Suppressor macrophage treated with lipopolysaccharide for 4 hours (primary cell): ENCODE measurements at regions not wholly inside any gene's neighbourhood (a gene's known extent, or its start where the extent isn't known, plus 50 kb on each side); places are given as distances from the start of the nearest gene placed in this dataset.

ENCODE experiments used
- DNase-seq: peaks from one replicate; pipeline ENCODE4 v3.0.0-alpha.2; 2020

DNA sequence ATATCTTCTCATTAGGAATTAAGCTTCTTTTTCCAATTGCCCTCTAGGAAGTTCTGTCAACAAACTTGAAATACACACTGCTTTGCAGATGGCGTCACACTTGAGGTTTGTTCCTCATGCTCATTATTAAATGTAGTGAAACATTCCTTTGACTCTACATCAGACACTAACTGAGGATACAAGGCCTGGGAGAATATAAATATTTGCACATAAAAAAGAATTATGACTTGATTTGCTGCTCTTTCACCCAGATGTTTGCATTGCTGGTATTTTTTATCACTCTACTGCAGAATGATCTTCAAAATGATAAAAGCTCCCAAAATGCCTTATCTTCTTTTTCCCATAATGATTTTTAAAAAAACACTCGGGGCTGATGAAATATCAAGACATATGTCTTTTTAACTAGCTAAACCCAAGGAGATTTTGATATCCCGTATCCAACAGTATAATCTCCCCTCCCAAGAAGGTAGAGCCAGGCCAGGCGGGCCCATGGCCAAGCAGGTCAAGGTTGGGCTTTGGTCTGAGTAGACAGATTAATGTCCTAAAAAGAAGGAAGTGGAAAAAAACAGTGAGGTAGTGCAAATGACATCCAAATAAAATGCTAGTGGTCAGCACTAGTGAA, 264.6 kb downstream of the HHIPL2 start:
- DNase-seq: no peak

DNA sequence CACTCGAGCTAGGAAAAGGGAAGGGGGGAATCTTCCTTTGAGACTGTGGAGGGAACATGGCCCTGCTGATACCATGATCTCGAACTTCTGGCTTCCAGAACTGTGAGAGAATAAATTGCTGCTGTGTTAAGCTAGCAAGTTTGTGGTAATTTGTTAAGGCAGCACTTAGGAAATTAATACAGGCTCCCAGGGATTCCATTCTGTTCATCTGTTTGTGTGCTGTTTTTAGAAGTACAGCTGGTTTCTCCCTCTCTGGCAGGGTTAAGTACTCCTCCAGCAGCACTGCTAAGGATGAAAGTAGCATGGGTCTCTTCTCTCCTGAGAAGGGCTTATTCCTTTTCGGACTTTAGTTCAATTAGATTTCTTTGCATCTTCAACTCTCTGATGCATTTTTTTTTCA, 268.3 kb downstream of the HHIPL2 start:
- no peak for DNase-seq

DNA sequence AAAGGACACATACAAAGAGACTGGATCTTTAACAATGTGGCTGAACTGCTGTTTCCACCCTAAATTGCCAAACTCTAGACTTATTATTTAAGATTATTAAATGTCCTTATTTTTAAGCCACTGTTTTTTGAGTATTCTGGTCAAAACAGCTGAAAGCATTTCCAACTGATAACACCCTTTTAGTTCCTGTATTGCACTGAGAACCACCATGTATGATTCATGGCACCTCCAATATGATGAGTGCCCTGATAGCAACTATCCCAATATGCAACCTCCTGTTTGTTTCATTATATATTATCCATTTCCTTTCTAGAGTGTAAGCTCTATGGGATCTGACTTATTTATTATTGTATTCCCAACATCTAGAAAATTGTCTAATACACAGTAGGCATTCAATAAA, 269.4 kb downstream of the HHIPL2 start:
- DNase-seq: no peak

DNA sequence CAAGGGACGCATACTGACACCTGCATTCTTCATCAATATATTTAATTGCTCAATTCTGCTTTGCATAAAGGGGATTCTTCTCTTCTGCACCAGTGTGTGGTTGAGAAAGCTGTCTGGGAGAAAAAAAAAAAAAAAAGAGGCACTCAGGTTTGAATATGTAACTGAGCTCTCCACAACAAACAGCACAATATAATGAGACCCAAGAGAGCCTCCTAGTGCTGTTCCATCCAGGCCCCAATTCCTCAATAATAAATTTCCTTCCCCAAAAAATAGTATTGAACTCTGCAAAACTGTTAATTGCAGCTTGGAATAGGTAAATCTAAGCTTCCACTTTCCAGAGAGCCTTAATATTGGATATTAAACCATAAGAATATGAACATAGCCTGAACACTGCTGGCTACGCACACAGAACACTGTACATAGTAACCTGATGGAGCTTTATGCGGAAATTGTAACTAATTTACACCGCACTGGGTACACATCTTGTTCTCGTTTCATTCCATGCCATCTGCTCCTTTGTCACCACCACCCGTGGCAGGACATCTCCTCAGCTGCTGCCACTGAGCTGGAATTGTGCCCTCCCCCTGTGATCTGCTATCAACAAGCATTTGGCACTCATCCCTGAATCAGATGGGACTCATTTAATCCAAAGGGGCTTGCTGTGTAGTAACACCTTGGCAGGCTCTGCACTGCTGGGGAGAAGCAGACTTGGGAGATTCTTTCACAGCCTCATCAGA, 272.0 kb downstream of the HHIPL2 start:
- no peak for DNase-seq

DNA sequence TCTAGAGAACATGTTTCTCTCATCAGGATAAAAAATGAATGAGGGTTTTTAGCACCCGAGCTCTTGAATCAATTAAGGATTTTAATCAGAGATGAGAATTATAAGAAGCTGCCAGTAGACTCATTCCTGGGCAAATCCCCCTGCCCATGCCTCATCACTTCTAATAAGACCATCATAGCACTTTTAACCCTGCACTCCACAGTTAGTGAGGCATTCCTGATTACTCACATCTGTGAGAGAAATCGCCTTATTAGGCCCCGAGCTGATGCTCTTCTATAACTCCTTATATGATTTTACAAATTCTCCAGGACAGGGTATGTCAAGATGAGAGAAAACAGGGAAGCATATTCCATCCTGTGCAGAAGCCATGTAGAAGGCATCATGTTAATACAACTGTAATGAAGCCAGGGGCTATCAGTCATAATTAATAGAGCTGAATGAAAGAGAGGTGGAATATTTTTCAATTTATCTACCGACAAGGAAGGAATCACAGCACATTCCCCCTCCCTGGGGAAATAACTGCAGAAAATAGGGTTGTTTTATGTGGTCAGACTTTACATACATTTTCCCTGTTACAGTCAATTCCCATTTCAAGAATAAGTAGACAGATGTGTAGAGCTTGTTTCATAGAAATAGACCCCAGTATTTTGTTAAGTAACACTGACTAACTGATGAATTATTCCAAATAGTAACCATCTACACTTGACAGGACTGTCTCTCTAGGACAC, 272.7 kb downstream of the HHIPL2 start:
- DNase-seq: no peak

DNA sequence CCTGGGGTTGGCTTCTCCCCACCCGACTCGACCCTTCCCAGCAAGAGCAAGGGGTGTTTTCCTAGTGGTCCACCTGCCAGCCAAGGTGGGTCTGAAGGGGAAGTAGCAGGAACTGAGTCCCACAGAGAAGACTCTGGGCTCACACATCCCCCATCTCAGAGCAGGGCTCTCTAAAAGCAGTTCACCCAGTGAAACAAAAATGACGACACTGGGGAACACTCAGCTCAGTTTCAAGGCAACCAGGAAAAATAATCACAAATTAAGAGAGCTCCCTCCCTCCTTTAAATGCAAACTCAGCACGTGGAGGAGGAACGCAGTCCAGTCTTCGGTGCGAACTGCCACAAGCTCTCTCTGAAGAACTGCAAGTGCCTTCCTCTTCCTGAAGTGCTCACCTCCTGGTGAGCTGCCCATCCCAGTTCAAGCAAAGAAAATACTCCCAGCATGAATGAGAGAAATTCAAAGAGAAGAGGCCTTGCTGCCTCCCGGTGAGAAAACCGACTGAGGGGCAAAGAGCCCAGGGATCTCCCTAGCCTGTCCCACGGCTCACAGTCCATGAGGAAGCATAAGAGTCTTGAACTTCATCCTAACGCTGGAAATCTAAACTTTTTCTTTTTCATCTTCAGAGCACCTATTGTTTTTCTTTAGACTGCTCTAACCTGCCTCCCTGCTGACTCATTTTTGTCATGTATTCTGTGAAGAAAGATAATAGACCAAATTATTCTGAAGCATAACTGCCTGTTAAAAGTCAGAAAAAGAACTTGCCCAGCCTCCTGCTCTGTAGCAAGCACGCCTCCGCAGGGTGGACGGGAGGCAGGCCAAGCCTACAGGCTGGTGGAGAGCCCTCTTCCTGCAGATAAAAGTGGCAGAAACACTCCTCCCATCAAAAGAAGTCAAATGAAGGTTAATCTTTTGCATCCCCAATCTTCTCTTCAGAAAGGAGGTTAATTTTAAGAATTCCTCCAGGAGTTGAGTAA, 281.4 kb downstream of the HHIPL2 start:
- no peak for DNase-seq

DNA sequence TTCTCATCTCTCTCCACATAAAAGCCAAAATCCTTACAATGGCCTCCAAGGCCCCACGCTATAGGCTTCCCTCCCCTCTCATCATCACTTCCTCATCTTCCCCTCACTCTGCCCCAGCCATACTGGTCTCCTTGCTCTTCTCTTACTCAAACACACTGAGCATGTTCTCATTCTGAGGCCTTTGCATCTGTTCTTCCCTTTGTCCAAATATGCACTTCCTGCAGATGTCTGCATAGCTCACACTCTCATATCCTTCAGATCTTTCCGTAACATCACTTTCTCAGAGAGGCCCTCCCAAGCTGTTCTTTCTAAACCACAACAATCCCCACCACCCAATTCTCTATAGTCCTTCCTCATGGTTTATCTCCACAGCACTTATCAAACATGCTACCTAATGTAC, 284.1 kb downstream of the HHIPL2 start:
- DNase-seq: no peak

DNA sequence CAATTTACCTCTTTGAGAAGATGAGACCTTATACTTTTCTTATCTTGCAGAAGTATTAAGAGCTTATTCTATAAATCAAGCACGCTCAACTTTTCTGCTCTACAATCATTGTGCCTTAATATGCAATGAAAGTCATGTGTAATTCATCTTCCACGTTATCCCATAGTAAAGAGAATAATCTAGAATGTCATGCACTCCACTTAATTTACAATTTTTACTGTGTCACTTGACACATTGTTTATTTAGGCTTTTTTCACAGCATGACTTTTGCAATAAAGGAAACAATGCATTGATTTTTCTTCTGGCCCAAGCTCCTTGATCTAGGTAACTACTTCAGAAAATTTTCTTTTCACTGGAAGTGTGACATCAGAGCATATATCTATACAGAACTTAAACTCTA, 290.9 kb downstream of the HHIPL2 start:
- DNase-seq: no peak

DNA sequence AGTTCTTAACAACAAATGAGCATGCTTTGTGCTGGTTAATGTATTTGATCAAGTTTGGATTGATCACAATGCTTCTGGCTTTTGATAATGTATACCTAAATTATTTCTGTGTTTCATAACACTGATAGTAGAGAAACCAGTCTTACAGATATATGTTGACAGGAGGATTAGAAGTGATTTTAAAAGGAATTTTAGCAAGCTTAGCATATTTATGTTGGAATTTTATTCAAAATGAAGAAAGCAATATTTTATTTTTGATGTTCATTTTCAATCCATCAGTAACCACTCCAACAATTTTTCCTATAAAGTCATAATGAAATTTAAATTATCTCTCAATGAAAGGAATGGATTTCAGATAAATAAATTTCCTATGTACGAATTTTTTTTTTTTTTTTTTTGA, 291.8 kb downstream of the HHIPL2 start:
- DNase-seq: no peak

DNA sequence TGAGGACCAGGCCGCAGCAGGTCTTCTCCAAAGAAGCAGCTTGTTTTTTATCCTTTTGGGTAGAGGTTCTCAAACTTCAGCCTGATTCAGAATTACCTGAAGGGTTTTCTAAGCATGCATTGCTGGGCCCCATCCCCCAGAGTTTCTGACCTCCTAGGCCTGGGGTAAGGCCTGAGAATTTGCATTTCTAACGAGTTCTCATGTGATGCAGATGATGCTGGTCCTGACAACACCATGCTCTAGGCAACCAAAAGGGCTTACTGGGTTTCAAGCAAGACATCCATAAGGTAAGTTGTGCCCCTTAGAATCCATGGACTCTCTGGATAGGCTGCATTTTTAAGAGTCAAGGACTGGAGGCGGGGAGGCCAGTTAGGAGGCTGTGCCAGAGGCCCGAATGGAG, 295.1 kb downstream of the HHIPL2 start:
- DNase-seq: no peak

DNA sequence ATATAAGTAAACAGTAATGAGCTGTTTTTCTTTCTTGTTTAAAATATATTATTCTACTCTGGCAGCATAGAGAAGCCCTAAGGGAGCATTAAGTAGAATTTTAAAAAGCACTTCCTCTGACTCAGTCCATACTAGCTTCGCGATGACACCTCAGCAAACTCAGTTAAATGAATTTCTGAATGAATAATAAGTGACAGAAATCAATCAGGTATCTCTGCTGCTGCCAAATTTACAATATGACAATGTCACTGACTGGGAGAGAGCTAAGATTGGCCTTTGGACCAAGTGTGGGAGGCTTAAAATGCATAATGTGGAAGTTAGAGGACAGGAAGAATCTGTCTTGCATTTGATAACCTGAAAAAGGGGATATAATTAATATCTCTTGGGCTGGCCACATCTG, 296.1 kb downstream of the HHIPL2 start:
- DNase-seq: no peak

DNA sequence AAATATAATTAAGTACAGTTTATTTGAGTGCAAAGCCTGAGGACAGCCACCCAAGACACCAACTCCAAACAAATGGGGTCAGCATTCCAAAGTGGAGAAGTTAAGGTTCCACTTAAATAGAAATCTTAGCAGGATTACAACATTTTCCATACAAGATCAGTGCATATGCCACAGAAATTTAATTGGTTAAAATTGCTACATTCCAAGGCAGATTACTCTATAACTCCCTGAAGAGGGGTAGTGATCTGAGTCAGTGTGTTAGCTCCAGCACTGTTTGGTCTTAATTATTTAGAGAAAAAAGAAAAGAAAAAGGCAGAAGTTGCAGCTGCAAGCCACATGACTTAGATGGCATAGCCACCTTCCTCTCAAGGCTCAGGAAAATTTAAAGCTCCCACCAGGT, 297.5 kb downstream of the HHIPL2 start:
- no peak for DNase-seq

DNA sequence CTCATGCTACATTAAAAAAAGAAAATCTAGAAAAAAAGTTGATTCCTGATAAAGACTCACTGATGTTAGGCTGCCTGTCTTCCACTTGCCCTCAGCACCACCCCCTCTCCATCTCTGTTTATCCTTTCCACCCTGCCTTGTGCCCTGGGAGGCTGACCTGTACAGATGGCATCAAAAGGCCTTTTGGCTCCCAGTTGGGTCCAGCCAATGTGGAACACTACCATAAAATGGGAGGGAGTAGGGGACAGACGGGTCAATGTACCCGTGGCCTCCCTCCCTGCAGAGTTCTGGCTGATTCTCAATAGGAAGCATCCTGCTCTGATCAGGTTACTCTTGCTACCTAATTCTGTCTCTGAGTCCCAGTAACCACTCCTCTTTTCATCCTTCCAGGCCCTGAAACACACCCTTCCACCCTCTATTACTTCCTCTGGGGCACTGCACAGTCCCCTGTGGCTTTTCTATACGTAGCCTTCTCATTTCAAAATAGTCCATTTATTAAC, 300.0 kb downstream of the HHIPL2 start:
- DNase-seq: no peak

DNA sequence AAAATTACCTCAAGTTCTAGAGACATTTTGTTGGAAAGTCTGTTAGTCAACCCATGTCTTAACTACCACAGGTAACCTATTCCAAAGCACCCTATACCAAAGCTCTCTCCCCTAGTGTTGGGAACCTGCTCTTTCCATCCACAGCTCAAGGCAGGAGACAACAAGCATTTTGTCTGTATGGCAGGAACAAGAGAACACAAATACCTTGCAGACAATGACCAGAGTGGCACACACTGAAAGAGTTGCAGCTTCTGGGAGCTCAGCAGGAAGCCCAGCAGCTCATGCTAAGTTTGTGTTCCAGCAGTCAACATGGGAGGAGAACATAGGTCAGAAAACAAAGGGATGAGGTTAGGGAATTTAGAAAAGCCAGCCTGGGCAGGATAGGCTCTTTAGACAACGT, 300.8 kb downstream of the HHIPL2 start:
- no peak for DNase-seq

DNA sequence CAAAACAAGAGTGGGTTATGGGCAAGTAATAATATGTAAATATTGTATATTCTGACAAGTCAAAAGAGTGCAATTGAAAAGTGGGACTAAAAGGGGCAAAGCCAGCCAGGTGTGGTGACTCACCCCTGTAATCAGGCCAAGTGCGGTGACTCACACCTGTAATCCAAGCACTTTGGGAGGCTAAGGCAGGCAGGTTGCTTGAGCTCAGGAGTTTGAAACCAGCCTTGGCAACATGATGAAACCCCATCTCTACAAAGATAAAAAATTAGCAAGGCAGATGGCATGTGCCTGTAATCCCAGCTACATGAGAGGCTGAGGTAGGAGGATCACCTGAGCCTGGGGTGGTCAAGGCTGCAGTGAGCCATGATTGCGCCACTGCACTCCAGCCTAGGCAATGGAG, 304.0 kb downstream of the HHIPL2 start:
- DNase-seq: no peak

DNA sequence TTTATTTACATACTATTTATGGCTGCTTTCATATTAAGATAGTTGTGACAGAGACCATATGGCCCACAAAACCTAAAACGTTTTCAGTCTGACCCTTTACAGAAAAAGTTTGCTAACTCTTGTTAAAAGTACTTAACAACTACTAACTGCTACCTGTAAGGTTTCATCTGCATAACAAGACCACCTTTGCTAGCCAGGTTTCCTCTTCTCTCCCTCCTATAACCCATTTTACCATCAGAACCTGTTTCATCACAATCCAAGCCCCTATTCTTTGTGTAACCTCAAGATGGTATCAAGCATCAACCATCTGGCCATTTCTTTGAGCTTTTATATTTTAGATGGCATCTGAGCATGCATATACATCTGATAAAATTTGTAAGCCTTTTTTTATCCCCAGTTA, 305.4 kb downstream of the HHIPL2 start:
- no peak for DNase-seq

DNA sequence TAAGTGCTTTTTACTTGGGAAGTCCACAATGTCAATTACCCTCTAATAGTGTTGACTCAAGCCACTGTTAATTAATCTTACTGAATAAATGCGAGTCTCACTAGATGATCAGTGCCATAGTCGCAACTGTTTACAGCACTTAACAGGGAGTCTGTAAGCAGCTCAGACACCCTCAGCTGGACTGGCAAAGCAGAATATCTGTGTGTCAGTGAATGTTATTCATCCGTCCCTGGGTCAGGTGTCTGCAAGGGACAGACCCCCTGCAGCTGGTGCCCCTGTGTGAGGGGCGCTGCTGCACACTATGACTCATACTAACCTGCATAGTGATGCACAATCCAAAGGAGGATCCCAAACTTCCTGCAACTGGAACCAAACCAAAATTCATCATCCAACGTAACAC, 306.5 kb downstream of the HHIPL2 start:
- no peak for DNase-seq

DNA sequence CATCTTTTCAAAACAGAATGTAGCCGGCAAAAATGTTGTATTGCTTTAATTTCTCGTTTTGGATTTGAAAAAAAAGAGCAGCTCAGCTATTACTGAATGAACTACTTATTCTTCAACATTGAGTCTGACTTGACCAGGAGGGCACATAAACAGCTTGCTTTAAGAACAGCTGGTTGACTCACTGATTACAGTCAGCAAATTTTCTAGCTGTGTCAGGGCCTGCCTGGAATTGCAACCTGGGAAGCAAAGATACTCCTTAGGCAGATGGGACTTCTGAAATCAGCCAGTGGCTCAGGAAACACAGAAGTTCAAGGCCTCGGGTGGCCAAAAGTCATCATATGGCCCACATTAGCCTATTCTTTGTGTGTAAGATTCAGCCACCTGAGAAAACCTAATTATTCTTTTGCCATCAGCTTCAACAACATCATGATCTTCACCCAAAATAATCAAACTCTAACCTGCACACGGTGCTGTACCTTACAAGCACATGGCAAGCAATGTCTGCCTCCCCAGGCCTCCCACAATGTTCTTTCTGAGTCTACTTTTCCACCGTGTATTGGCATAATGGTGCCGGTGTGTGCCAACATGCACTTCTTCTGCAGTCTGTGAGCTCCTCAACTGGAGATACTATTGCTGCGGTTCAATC, 307.2 kb downstream of the HHIPL2 start:
- no peak for DNase-seq

DNA sequence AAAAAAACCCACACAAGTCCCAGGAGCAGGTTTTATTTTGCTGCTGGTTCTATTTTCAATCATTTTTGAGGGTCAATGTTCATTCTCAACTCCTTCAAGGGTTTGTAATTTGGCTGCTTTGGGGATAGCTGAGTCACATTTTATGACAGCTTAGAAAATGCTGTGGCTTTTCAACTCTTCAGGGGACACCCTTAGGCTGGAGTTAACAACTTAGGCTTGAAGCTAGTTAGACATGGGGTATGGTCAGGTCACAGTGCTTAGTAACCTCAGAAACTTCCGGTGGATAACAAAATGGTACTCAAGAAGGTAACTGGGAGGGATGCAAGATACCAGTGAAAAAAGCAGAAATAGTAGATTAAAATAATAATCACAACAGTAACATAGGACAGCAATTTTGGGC, 308.8 kb downstream of the HHIPL2 start:
- DNase-seq: no peak

DNA sequence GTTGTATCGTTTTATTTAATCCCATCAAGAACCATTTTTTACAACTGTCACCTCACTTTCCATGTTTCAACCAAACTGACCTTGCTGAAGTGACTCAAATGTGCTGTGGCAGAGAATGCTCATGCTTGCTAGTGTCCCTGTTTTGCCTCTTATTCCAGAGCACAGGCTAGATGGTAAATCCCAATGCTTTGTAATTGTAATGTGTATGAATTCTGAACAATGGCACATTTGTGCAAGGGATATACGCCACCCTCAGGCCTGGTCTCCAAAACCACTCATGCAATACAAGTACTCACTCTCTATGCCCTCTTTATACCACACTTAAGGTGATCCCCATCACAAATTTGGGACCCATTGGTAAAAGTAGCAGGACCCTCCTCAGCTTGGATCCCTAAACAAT, 313.6 kb downstream of the HHIPL2 start:
- no peak for DNase-seq

DNA sequence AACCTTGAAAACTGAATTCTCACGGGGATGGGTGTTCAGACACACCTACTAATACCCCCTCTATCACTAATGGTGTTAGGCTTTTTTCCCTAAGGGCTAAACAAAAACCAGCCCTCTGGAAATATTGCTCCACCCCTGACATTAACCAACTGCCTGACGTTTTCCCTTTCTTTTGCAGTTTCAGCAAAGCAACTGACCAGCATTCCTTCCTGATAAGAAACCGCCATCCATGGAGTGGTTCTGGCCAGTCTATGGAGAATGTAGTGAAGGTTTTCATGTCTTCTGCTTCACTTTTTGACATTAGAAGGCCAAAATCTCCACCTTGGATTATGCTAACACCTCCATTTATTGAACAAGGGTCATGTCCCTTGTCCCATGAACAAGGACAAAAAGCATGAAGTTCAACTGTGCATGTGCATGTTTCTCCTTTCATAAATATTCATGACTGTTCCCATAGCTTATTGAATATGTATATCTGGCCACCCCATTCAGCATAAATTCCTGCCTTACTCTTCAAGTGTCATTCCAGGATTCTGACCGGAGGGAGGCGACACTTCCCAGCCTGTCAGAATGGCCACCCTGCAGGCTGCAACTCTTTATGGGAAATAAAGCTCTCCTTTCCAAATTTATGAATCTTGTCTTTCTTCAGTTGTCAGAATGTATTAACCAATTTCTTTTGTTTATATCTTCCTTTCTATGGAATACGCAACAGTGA, 314.3 kb downstream of the HHIPL2 start:
- no peak for DNase-seq

DNA sequence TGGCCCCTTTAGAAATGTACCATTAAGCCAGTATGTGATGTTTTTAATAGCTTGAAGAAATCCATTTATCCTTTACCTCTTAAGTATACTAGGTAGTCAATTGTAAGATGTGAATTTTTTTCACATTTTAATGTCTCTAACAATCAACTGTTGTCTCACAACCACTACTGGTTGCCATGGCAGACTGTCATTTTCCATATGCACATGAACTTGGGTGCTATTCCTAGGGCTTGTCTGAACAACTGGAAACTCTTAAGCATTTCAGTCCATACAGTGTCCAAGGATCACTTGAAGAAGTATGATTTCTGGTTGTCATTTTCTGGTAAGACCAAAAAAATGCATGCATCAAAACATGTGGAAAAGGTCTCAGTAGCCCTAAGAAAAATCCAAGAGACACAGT, 315.1 kb downstream of the HHIPL2 start:
- no peak for DNase-seq
